Erythroblast (primary cell): ENCODE measurements at regions not wholly inside any gene's neighbourhood (a gene's known extent, or its start where the extent isn't known, plus 50 kb on each side); places are given as distances from the start of the nearest gene placed in this dataset.

Source experiments
- DNase-seq, 2 experiments: peaks; one replicate each; lab custom pipeline; 2025; lab: John Stamatoyannopoulos, UW
- GATA1 ChIP-seq: IDR thresholded peaks from 2 replicates; pipeline ENCODE4 v1.6.1; 2011; ENCODE audit warnings: low read depth, mild to moderate bottlenecking, control low read depth, low read length, moderate library complexity
- POLR2A ChIP-seq: IDR thresholded peaks from 2 replicates; pipeline ENCODE4 v1.6.1; 2011; ENCODE audit warnings: mild to moderate bottlenecking, low read length

GRCh38 chr13:105184201-105184600 is 1351.3 kb downstream of the EFNB2 start:
- DNase-seq = no peak
- TF ChIP-seq POLR2A = no peak
- TF ChIP-seq GATA1 = no peak

- no peak for DNase-seq
- TF ChIP-seq POLR2A (no peak), GATA1 (no peak)
These were observed 1358.1 kb downstream of the EFNB2 start for GRCh38 chr13:105177265-105177900.

DNA sequence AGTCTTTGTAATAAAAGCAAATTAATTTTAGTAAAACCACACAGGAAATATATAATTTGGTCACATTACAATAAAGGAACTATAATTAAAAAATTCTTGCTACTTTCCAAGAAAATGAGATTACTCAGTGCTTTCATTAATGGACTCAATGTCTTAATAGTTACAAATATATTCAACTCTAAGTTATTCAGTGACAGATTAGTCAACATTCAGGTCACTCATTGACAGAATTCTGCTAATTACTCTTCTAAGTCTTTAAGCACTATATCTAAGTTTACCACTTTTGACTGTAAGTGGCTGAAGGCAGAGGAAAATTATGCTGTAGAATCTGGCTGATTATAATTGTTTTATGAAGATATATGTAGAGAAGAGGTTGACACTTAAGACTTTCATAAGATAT is 1365.0 kb downstream of the EFNB2 start:
- no peak for DNase-seq

DNA sequence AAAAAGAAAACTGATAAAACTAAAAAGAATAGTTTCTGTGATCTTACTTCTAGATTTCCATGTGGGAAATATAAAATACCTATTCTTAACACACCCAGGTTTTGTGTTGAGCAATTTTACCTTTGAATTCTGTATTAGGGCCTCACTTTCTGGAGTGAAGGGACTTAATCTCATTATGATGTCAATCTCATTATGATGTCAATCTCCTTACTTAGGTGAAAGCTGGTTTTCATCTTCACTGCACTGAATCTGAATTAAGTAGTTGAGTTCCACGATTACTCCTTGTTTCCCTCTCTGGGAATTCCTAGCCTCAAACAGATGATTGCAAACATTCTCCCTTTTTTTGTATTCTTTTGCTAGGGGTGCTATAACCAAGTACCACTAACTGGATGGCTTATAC is 1367.2 kb downstream of the EFNB2 start:
- no peak for TF ChIP-seq GATA1
- no peak for TF ChIP-seq POLR2A
- no peak for DNase-seq

More for the DNA sequence above, 1365.0 kb downstream of the EFNB2 start:
- TF ChIP-seq GATA1 (no peak), POLR2A (no peak)

DNA sequence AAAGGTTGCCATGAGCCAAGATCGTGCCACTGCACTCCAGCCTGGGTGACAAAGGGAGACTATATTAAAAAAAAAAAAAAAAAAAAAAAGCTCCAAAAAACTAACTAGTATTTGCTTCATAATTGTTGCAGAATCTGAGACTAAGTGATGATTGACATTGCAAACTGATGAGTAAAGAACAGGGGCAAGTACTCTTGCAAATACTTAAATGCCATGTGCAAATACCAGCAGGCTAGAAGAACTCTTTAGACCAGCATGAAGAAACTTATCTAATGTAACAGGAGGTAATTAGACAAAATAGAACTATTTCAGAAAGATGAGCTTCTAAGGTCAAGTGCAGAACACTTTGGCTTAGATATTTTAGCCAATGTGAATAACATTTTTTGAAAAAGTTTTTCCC is 1368.1 kb downstream of the EFNB2 start:
- no peak for DNase-seq
- TF ChIP-seq POLR2A = no peak
- TF ChIP-seq GATA1 = no peak

GRCh38 chr13:105165449-105166125 is 1369.9 kb downstream of the EFNB2 start:
- DNase-seq = no peak
- TF ChIP-seq GATA1 = no peak
- no peak for TF ChIP-seq POLR2A

GRCh38 chr13:105159841-105160240 is 1375.6 kb downstream of the EFNB2 start:
- TF ChIP-seq POLR2A = no peak
- TF ChIP-seq GATA1 = no peak
- DNase-seq = no peak

DNA sequence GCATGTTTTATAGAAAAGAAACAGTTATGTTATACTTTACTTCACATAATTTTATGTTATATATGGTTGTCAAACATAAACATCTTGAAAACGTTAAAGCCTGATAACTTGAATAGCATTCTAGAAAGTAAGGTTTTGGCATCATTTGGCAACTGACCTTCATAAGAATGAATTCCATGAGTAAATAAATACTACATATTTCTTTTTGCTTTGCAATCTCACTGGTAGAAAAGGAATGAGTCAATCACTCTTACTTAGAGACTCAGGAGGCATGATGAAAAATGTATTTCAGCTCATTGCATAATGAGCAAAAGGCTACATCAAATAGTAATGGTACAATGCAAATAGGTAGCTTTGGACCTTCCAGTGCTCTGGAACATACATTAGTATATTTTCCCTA is 1381.9 kb downstream of the EFNB2 start:
- TF ChIP-seq GATA1 (no peak), POLR2A (no peak)
- no peak for DNase-seq

DNA sequence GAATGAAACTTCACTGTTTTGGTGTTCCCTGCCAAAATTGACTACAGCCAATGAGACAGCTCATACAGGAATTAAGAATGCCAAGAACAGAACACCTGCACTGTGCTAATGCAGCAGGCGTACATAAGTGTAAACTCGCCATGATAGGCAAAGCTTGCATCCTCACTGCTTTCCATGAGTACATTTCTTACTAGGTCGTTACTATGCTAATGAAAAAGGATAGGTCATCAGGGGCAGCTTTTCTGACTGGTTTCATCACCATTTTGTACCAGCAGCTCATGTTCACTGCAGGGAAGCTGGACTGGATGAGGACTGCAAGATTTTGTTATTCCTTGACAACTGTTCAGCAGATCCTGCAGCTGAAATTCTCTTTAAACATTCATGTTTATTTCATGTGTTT is 1383.8 kb downstream of the EFNB2 start:
- no peak for DNase-seq
- no peak for TF ChIP-seq POLR2A
- no peak for TF ChIP-seq GATA1

DNA sequence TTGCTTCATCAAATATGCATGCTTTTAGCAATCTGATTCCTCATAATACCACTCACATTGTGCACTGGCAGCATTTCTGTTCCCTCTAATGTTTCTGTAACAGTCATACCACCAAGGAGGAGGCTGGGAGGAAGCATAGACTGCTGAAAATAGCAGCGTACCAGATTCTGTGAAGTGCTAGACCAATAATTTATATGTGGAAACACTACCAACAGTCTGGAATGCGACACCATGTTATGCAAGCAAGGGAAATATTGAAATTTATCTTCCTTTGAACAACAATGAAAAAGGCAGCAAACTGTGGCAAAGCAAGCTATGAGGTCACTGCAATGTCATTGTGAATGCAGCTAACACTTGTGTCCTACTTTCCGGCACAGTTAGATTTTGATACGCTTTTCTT is 1388.0 kb downstream of the EFNB2 start:
- DNase-seq = no peak
- TF ChIP-seq POLR2A (no peak), GATA1 (no peak)

GRCh38 chr13:105144936-105145335 is 1390.5 kb downstream of the EFNB2 start:
- TF ChIP-seq GATA1 (no peak), POLR2A (no peak)
- DNase-seq = no peak

DNA sequence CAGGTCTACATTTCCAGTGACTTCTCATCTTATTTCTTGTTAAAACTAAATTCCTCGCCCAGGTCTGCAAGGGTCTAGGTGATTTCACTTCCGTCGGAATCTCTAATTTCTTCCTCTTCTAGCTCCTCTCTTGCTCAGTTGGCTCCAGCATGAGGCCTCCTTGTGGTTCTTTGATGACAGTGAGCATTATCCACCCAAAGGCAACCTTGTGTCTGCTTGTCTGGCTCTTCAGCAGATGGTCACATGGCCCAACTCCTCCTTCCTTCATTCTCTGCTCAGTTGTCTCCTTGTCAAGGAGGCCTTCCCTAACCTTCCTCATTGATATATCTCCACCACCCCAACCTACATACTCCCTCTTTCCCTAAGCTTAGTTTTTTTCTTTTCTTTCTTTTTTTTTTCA is 1391.4 kb downstream of the EFNB2 start:
- peak in 1 of 2 experiments; percentile 1 for DNase-seq
- TF ChIP-seq GATA1 (no peak), POLR2A (no peak)

DNA sequence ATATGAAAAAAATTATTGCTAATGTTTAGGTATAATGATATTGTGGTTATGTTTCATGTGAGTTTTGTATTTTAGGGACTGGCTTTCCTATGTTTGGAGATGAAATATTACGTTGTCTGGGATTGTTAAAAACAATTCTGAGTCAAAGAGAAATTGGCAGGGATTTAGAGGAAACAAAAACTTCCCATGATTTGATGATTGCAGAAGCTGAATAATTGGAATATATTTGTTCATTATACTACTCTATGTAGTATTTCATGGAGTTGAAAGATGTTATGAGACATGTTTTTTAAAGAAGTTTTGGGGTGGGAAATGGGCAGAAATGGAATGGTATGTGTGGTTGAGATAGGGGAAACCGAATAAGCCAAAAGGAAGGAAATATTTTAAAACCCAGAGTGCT is 1392.9 kb downstream of the EFNB2 start:
- TF ChIP-seq GATA1 = no peak
- TF ChIP-seq POLR2A = no peak
- no peak for DNase-seq

GRCh38 chr13:105139380-105140285 is 1395.8 kb downstream of the EFNB2 start:
- TF ChIP-seq POLR2A (peak; percentile 59), GATA1 (no peak)
- peak; percentile 77 to 86 for DNase-seq
